ENCODE measurements at regions not wholly inside any gene's neighbourhood (a gene's known extent, or its start where the extent isn't known, plus 50 kb on each side); places are given as distances from the start of the nearest gene placed in this dataset.

DNA sequence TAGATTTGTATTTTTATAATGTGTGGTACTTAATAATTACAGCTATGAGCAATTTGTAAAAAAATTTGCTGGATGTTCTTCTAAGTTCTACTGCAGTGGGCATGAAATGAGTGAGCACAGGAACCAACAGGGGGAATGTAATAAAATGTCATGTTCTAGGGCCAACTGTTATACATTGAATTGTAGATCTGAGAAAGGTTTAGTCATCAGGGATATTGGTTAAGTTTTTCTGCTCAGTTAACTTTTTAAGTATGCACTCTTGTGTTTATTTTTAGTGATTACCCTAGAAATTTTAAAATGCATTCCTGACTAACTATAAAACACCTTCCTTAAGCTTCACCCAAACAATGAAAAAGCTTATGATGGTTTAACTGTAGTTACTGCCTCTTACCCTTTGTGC, 101.8 kb downstream of the CAND1 start:
- DNase-seq (ENCODE audit: low read depth): no peak

- DNase-seq (ENCODE audit: low read depth): no peak
Measured at GRCh38 chr12:67377021-67377420, 107.9 kb downstream of the CAND1 start.

DNA sequence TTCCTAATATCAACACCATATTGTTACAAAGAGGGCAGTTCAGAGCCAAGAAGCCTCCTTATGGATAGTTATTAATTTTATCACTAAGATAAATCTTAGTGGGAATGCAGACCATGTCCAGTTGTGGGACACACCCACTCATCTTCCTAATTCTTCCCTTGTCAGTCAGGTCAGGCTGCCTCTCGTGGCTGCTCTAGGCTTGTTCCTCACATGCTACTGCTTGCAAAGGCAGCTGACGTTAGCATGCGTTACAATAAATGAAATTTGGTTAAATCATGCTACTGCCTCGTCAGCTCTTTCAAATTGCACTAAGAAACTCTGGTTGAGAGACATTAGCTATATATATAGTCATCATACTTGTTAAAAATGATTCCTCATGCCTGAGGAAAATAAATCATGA, 108.4 kb downstream of the CAND1 start:
- DNase-seq (ENCODE audit: low read depth): no peak

- DNase-seq (ENCODE audit: low read depth): no peak
Measured at GRCh38 chr12:67382241-67382871, 113.2 kb downstream of the CAND1 start.

DNA sequence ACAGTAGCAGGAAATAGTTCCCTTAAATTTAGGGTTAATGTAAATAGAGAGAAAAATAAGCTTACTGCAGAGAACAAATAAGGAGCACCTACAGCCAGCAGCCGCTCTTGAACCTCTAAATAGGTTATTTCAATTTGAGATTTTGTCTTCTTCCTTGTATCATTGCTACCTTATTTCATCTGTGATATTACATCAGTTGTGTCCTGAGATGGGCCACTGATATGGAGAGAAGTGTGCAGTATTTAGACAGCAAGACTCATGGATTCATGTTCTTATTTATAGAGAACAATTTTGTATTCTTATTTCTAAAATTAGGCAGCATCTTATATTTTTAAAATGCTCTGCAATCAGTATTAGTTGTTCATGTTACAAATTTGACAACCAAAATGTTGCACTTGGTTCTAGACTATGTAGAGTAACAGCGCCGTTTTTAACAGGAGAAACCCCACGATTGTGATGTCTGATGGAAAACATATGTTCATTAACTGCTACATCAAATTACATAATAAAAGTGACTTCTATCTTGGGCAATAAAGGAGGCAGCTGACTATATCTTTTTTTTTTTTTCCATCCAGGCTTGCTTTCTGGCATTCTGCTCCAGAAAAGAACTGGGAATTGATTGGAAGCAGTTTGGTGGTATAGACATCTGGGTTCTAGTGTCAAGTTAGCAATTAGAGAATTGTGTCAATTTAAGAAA, 117.9 kb downstream of the CAND1 start:
- DNase-seq (ENCODE audit: low read depth): no peak

GRCh38 chr12:67388331-67389138, 119.4 kb downstream of the CAND1 start:
- no peak for DNase-seq (ENCODE audit: low read depth)

GRCh38 chr12:67390273-67390672, 121.1 kb downstream of the CAND1 start:
- no peak for DNase-seq (ENCODE audit: low read depth)

- DNase-seq (ENCODE audit: low read depth): no peak
Measured at GRCh38 chr12:67391034-67391433, 121.9 kb downstream of the CAND1 start.

- no peak for DNase-seq (ENCODE audit: low read depth)
Measured at GRCh38 chr12:67391656-67392055, 122.5 kb downstream of the CAND1 start.

GRCh38 chr12:67394550-67394949, 125.4 kb downstream of the CAND1 start:
- peak; percentile 29 for DNase-seq (ENCODE audit: low read depth)

DNA sequence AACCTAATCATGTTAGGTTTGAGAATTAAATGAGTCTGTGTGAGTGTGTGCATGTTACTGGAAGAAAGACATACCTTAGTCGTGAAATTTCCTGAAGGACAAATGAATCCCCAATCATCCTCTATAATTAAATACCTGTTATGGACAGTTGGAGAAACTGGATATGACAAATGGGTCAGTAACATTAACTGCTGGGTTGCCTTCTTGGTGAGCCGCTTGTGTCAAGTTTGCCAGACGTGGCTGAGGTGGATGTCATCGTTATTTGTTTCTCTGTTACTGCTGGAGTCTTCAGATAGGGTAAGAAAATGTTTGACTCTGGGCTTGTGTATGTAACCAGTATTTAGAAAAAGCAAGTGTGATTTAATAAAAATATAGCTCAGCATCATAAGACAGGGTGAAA, 131.6 kb downstream of the CAND1 start:
- DNase-seq (ENCODE audit: low read depth): no peak

- no peak for DNase-seq (ENCODE audit: low read depth)
Measured at GRCh38 chr12:67410246-67410645, 141.1 kb downstream of the CAND1 start.

DNA sequence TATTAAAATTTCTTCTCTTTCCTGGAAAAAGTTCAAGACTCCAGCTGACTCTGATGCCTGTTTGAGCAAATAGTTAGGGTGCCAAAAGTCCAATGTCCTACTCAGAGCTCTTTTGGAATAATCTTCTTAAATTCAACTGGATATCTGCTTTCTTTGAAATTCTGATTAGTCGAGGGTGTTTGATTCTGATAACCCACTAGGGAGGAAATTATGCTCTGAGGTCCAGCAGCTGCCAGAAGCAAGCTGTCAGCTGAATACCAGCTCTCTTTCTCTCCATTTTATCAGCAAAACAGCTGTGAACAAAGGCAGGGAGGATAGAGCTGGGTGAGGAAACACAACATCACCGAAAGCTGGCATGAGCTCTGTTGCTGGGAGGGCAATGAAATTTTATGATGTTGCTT, 141.5 kb downstream of the CAND1 start:
- no peak for DNase-seq (ENCODE audit: low read depth)

DNA sequence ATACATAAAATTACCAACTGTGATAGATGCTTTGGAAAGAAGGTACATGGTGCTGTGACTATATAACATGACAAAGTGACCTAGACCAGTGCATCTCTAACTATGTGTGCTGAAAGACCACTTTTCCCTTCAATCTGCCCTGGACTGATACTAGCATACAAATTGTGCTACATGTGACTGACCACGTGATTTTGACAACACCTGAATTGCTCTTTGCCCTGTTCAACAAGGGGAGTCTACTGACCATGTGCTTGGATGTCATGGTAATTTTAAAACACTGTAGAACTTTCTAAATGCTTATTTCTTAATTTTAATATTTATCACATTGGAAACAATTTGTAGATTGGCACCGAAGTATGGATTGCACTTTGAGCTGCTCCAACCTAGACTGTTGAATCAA, 142.4 kb downstream of the CAND1 start:
- DNase-seq (ENCODE audit: low read depth): no peak

- DNase-seq (ENCODE audit: low read depth): no peak
Measured at GRCh38 chr12:67413577-67413976, 144.4 kb downstream of the CAND1 start.

GRCh38 chr12:67414011-67414715, 145.0 kb downstream of the CAND1 start:
- DNase-seq (ENCODE audit: low read depth): no peak

GRCh38 chr12:67415473-67415872, 146.3 kb downstream of the CAND1 start:
- DNase-seq (ENCODE audit: low read depth): no peak

DNA sequence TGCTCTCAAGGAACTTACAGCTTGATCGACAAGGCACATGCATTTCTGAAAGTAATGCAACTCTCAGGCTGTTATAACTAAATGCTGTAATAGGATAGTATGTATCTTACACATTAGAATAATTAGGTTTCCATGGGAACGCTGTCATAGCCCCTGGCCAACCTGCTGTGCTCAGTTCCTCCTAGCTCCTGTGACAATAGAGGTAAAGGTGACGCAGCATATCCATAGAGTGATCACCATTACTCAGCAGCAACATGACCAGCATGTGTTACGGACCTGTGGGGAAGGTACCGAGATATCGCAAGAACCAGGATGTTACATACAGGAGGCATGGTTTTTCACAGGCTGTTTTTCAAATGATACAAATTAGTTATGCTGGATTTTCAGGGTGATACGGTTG, 150.7 kb downstream of the CAND1 start:
- DNase-seq (ENCODE audit: low read depth): no peak

GRCh38 chr12:67420506-67420905, 151.3 kb downstream of the CAND1 start:
- DNase-seq (ENCODE audit: low read depth): no peak

DNA sequence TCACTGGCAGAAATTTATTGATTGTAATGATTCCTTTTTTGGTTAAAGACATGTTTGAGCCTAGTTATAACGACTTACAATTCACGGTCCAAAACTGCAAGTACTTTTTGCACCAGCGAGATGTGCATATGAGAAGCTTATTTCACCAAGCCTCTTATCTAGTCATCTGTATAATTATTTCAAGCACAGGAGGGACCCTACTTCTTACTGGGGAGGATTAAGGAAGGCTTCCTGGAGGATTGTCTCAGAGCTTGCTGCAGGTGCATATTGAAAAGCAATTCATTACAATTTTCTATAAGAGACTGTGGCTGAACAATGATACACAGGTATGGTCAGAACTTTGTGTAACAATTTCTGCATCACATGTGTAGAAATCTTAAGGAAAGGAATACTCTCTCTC, 152.9 kb downstream of the CAND1 start:
- no peak for DNase-seq (ENCODE audit: low read depth)

DNA sequence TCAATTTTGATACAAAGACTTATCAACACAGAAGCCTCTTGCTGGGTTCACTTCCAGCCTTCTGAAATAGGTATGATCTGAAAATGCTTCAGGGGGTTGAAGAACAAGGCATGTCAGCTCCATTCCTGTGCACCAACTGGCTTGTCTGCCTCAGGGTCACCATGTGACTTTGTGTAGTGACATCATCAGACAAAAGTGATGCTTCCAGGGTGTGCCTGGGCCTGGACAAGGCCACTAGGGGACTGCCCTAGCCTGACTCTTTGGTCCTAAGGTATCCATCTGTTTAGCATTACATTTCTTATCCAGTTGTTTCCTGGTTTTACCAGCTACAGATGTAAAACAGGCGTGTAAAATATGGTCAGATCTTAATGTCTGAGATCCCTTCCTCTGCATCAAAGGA, 155.6 kb downstream of the CAND1 start:
- no peak for DNase-seq (ENCODE audit: low read depth)

DNA sequence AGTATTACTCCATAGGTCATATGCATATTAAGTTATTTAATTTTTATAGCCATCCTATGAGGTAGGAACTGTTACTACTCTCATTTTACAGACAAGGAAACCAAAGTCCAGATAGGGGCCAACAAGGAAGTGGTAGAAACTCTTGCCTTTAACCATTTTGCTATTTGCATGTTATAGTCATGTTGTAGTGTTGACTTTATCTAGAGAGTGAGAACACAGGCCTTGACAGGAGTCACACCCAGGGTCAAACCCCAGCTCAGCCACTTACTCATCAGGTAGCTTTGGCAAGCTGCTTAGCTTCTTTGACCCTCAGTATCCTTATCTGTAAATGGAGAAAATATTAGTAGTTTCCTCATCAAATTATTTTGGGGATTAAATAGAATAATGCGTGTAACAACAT, 156.2 kb downstream of the CAND1 start:
- no peak for DNase-seq (ENCODE audit: low read depth)

GRCh38 chr12:67426067-67426466, 156.9 kb downstream of the CAND1 start:
- DNase-seq (ENCODE audit: low read depth): no peak

Measured in GM04504 (cell line).